Subcutaneous abdominal adipose tissue (tissue), 5 donors: ENCODE measurements at regions not wholly inside any gene's neighbourhood (a gene's known extent, or its start where the extent isn't known, plus 50 kb on each side); places are given as distances from the start of the nearest gene placed in this dataset.

Source experiments
- H3K27ac ChIP-seq: one replicate; pipeline ENCODE4 v1.7.0; 2013; ENCODE audit warnings: low read depth, mild to moderate bottlenecking, inconsistent platforms, low read length, moderate library complexity
- H3K27me3 ChIP-seq, 5 donors: one replicate each; pipeline ENCODE4 v1.7.0; 2013; ENCODE audit warnings: low read length in 5 of 5, inconsistent platforms in 1 of 5; ENCODE audit not compliant: control insufficient read depth in 5 of 5, insufficient read depth in 4 of 5
- H3K36me3 ChIP-seq, 5 donors: one replicate each; pipeline ENCODE4 v1.7.0; 2013; ENCODE audit warnings: low read length in 5 of 5; ENCODE audit not compliant: control insufficient read depth in 5 of 5, insufficient read depth in 5 of 5
- H3K4me1 ChIP-seq, 5 donors: one replicate each; pipeline ENCODE4 v1.7.0; 2013; ENCODE audit warnings: low read length in 5 of 5, mild to moderate bottlenecking in 3 of 5, moderate library complexity in 1 of 5; ENCODE audit not compliant: control insufficient read depth in 5 of 5, insufficient read depth in 5 of 5
- H3K4me3 ChIP-seq, 5 donors: one replicate each; pipeline ENCODE4 v1.7.0; 2013; ENCODE audit warnings: low read length in 5 of 5, low read depth in 1 of 5
- H3K9ac ChIP-seq, 5 donors: one replicate each; pipeline ENCODE4 v1.7.0; 2013; ENCODE audit warnings: low read length in 5 of 5, mild to moderate bottlenecking in 4 of 5, moderate library complexity in 3 of 5
- H3K9me3 ChIP-seq, 5 donors: one replicate each; pipeline ENCODE4 v1.7.0; 2013; ENCODE audit warnings: low read length in 5 of 5; ENCODE audit not compliant: control insufficient read depth in 5 of 5
- donor health status: healthy.
- donor health status: healthy.
- donor health status: healthy.
- donor health status: healthy.
- donor health status: healthy.

DNA sequence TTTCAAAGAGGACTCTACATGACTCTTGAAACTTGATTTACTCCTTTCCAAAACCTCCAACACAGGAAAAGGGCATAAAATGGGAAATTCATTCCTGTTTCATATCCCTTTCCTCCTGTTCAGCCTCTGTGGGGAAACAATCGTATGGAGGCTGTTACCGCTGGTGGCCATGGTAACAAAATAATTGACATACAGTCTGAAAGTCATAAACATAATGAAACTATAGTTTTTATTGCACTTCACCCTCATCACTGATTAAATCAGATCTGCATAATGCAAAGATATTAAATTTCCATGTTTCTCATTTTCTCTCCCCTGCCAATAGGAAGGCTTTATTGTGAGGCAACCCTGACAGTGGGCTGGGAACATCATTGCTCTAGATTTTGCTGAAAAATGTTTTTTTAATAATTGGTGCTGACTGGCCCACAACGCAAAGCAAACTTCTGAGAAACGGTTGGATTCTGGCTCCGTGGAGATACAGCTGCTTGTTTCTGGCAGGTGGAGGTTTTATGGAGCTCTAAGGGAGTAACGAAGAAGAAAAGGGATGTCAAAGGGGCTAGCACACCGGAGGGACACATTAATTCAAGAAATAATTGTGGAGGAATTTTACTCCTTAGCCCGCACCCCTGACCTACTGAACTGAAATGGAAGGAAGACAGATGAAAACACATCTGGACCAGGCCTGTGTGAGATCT lies 154.2 kb upstream of the SHISA6 start:
- H3K36me3 ChIP-seq = no peaks in the 10 kb centered on the region
- no peak overlapping the region for H3K27ac ChIP-seq
- peaks cover 0 to under 1% (median 0%) of the 10 kb centered on the region in 5 donors for H3K27me3 ChIP-seq
- no peaks in the 10 kb centered on the region for H3K9me3 ChIP-seq
- H3K4me1 ChIP-seq = no peaks in the 10 kb centered on the region
- H3K4me3 ChIP-seq = no peak overlapping the region
- H3K9ac ChIP-seq = no peak overlapping the region

DNA sequence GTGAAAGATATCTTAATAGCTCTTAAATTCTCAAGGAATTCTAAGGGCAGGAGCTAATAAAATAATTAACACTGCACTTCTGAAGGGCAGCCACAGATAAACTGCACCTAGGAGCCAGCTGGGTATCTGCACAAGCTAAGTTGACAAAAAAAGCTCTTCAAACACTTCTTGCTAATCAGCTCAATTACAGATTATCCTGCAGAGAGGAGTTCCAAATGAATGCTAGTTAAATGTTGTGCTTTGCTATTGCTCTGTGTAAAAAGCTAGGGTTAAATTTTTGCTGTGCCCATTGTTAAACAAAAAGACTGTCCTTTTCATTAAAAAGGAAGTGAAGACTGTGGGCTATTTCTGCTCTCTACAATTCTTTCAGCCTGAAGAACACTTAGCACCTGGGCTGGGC lies 158.5 kb upstream of the SHISA6 start:
- no peak overlapping the region for H3K27ac ChIP-seq
- H3K27me3 ChIP-seq = peaks cover 0 to 3% (median 0%) of the 10 kb centered on the region in 5 donors
- no peaks in the 10 kb centered on the region for H3K9me3 ChIP-seq
- no peaks in the 10 kb centered on the region for H3K36me3 ChIP-seq
- no peak overlapping the region for H3K9ac ChIP-seq
- H3K4me1 ChIP-seq = no peaks in the 10 kb centered on the region
- H3K4me3 ChIP-seq = no peak overlapping the region

DNA sequence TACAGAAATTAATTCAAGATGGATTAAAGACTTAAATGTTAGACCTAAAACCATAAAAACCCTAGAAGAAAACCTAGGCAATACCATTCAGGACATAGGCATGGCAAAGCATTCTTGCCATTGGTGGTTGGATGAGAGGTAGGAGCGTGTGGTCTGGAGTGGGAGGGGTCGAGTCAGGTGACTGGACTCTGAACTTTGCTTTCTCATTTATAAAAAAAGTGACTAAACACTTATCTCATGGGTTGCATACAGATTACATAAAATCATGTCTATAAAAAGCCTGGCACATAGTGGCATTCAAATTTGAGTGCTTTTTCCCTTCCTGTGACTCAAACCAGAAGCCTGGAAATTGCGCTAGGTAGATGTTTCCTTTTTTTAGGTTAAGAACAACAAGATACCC lies 159.7 kb upstream of the SHISA6 start:
- H3K36me3 ChIP-seq = no peaks in the 10 kb centered on the region
- no peaks in the 10 kb centered on the region for H3K4me1 ChIP-seq
- no peak overlapping the region for H3K27ac ChIP-seq
- no peak overlapping the region for H3K4me3 ChIP-seq
- H3K27me3 ChIP-seq = peaks cover 0 to 3% (median 0%) of the 10 kb centered on the region in 5 donors
- no peak overlapping the region for H3K9ac ChIP-seq
- H3K9me3 ChIP-seq = no peaks in the 10 kb centered on the region

DNA sequence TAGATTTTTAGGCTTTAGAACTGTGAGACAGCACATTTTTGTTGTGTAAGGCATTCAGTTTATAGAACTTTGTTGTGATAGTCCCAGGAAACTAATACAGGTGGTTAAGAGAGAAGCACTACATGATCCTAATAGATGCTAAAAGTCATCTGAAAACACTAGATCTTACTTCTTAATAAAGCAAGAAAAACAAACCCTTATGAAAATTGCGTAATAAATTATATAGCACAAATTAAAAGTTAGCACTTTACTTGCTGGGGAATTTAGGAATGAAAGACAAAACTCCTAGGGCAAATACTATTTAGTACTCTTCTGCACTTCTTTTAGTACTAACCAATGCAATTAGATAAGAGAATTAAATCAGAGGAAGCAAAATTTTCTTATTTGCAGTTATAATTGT lies 163.3 kb upstream of the SHISA6 start:
- H3K4me3 ChIP-seq = no peak overlapping the region
- H3K27me3 ChIP-seq = peaks cover 0 to 3% (median 0%) of the 10 kb centered on the region in 5 donors
- no peaks in the 10 kb centered on the region for H3K4me1 ChIP-seq
- H3K9ac ChIP-seq = no peak overlapping the region
- no peaks in the 10 kb centered on the region for H3K9me3 ChIP-seq
- no peaks in the 10 kb centered on the region for H3K36me3 ChIP-seq
- H3K27ac ChIP-seq = no peak overlapping the region

DNA sequence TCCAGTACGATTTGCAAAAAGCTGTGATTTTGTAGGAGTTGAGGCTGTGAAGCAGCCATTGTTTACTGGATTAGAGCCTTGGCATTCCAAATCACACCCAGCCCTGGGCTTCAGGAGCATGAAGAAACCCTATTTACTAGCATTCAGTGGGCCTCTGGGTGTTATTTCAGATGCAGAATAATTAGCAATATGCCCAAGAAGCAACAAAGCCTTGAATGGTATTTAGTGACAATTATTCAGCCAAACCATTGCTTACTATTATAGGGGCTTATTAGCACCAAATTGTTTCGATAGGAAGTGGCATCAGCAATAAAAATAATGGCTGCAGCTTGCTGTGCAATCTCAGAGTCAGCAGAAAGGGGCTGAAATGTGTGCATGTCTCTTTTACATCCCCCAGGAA lies 166.6 kb upstream of the SHISA6 start:
- peaks cover 0 to 15% (median 10%) of the 10 kb centered on the region in 5 donors for H3K9me3 ChIP-seq
- no peak overlapping the region for H3K27ac ChIP-seq
- H3K36me3 ChIP-seq = no peaks in the 10 kb centered on the region
- H3K27me3 ChIP-seq = peaks cover 0 to 2% (median 0%) of the 10 kb centered on the region in 5 donors
- H3K4me1 ChIP-seq = no peaks in the 10 kb centered on the region
- no peak overlapping the region for H3K9ac ChIP-seq
- H3K4me3 ChIP-seq = no peak overlapping the region

DNA sequence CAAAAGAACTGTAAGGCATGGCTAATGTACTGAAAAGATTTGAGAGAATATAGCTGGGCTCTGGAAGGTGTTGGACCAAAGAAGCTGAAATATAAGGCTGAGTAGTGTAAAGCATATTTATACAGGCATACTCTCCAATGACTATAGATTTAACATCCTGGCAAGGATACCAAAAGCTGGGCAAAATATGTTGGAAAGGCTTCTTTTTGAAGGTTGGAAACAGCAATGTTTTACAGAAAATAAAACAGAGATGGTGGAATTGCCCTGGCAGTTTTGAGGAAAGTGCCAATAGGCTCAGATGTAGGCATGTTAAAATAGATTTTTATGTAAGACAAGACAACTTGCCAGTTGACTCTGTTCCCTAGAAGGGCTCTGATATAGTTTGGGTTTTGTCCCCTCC lies 184.1 kb upstream of the SHISA6 start:
- H3K4me3 ChIP-seq = no peak overlapping the region

DNA sequence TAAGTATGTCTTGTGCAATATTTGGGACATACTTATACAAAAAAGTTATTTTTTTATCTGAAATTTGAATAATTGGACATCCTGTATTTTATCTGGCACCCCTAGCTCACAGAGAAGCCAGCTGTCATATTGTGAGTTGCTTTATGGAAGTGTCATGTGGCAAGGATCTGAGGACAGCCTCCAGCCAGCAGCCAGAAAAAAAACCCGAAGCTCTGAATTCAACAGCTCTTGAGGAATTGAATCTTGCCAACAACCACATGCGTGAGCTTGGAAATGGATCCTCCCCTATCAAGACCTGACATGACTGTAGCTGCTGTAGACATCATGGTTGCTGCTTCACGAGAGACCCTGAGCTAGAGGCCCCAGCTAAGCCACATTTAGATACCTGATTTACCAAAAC lies 187.2 kb upstream of the SHISA6 start:
- Histone ChIP-seq H3K4me1 (no peaks in the 10 kb centered on the region), H3K9ac (no peak overlapping the region), H3K36me3 (no peaks in the 10 kb centered on the region), H3K9me3 (no peaks in the 10 kb centered on the region), H3K27me3 (peaks cover 0 to 3% (median 0%) of the 10 kb centered on the region in 5 donors), H3K4me3 (no peak overlapping the region), H3K27ac (no peak overlapping the region)

More for the DNA sequence above, 184.1 kb upstream of the SHISA6 start:
- Histone ChIP-seq H3K27ac (no peak overlapping the region), H3K9me3 (peaks cover 0 to 9% (median 0%) of the 10 kb centered on the region in 5 donors), H3K9ac (no peak overlapping the region), H3K36me3 (no peaks in the 10 kb centered on the region), H3K27me3 (peaks cover 0 to 3% (median 0%) of the 10 kb centered on the region in 5 donors), H3K4me1 (no peaks in the 10 kb centered on the region)

DNA sequence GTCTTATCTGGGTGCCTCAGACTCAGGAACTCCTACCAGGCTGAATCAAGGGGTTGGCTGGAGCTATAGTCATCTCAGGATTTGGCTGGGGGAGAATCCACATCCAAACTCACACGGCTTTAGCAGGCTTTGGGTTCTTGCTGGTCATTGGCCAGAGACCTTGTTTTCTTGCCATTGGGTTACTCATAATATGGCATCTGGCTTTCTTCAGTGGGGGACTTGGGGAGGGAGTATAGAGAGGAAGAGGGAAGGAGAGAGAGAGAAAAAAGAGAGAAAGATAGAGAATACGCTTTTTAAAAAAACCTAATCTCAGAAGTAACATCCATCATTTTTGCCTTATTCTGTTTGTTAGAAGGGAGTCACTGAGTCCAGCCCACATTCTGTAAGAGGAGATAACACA lies 191.5 kb upstream of the SHISA6 start:
- Histone ChIP-seq H3K4me3 (no peak overlapping the region), H3K27ac (no peak overlapping the region), H3K36me3 (no peaks in the 10 kb centered on the region), H3K27me3 (no peaks in the 10 kb centered on the region), H3K4me1 (no peaks in the 10 kb centered on the region), H3K9ac (no peak overlapping the region), H3K9me3 (no peaks in the 10 kb centered on the region)

DNA sequence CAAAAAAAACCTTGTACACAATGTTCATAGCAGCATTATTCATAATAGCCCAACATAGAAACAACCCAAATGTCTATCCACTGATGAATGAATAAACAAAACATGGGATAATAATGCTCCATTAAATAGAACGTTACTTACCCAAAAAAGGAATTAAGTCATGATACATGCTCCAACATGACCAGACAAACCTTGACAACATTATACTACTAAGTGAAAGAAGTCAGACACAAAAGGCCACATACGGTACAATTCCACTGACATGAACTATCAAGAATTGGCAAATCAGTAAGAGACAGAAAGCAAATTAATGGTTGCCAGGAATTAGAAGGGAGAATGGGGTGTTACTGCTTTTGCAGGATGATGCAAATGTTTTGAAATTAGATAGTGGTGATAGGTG lies 193.8 kb upstream of the SHISA6 start:
- Histone ChIP-seq H3K36me3 (no peaks in the 10 kb centered on the region), H3K27ac (no peak overlapping the region), H3K4me3 (no peak overlapping the region), H3K9me3 (no peaks in the 10 kb centered on the region), H3K9ac (no peak overlapping the region), H3K4me1 (no peaks in the 10 kb centered on the region), H3K27me3 (no peaks in the 10 kb centered on the region)

DNA sequence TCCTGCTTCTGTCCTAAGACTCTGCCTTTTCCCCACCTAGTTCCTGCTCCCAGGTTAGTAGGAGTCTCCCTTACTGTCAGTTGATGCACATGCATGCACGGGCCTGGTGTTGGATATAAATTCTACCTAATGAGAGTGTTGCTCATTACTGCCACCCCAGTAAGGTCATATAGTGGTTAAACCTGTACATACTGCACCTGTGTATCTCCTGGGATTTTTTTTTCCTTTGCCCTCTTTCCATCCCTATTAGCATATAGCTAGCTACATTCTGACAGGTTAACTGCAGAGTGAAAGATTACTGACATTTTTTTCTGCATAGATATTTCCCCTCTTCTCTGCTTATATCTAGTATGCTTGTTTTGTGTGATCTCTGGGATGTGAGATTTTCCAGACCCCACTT lies 201.5 kb upstream of the PIRT start:
- Histone ChIP-seq H3K4me3 (no peak overlapping the region), H3K9ac (no peak overlapping the region), H3K27ac (no peak overlapping the region), H3K9me3 (peaks cover 0 to 2% (median 0%) of the 10 kb centered on the region in 5 donors), H3K4me1 (peaks cover 0 to 11% (median 0%) of the 10 kb centered on the region in 5 donors), H3K27me3 (no peaks in the 10 kb centered on the region), H3K36me3 (no peaks in the 10 kb centered on the region)
